K562 (cell line): ENCODE measurements at regions not wholly inside any gene's neighbourhood (a gene's known extent, or its start where the extent isn't known, plus 50 kb on each side); places are given as distances from the start of the nearest gene placed in this dataset.
A peak's percentile ranks its signal among the peaks of the same experiment; 100 is the strongest.

Experiments
- C11orf30 ChIP-seq: fragments of 450-650 bp; IDR thresholded peaks from 2 replicates; pipeline ENCODE4 v1.6.1; 2016; ENCODE audit warnings: low read depth, mild to moderate bottlenecking
- GABPB2 ChIP-seq: fragments of 250-450 bp; sonication (Bioruptor Pico); conservative IDR thresholded peaks from 2 replicates; pipeline ENCODE4 v1.5.1; 2021; ENCODE audit warnings: mild to moderate bottlenecking
- HMG20B ChIP-seq: fragments of 250-450 bp; sonication (Bioruptor Pico); IDR thresholded peaks from 2 replicates; pipeline ENCODE4 v1.5.0; 2021; ENCODE audit warnings: mild to moderate bottlenecking
- KDM5B ChIP-seq: fragments of 200-600 bp; sonication (generic); IDR thresholded peaks from 2 replicates; pipeline ENCODE4 v1.6.1; 2012; ENCODE audit warnings: low read depth, mild to moderate bottlenecking, moderate library complexity, low read length, control low read depth, inconsistent platforms; ENCODE audit not compliant: insufficient replicate concordance
- MCM3 ChIP-seq: fragments of 450-650 bp; IDR thresholded peaks from 2 replicates; pipeline ENCODE4 v1.6.1; 2016
- MCM7 ChIP-seq, 2 experiments: fragments of 450-650 bp; IDR thresholded peaks; 2 replicates each; pipeline ENCODE4 v1.6.1; 2016 to 2018
- MTA1 ChIP-seq: fragments of 450-650 bp; IDR thresholded peaks from 2 replicates; pipeline ENCODE4 v1.6.1; 2017; ENCODE audit warnings: borderline replicate concordance
- NCOA6 ChIP-seq: fragments of 450-650 bp; IDR thresholded peaks from 2 replicates; pipeline ENCODE4 v1.6.1; 2017; ENCODE audit warnings: mild to moderate bottlenecking
- NFE2 ChIP-seq: IDR thresholded peaks from 2 replicates; pipeline ENCODE4 v1.6.1; 2014; ENCODE audit warnings: antibody characterized with exemption, low read depth
- NFIC ChIP-seq: fragments of 450-650 bp; IDR thresholded peaks from 2 replicates; pipeline ENCODE4 v1.6.1; 2017; ENCODE audit warnings: mild to moderate bottlenecking, inconsistent platforms
- STAT5A ChIP-seq: IDR thresholded peaks from 2 replicates; pipeline ENCODE4 v1.6.1; 2012; ENCODE audit warnings: low read length, inconsistent platforms, borderline replicate concordance
- TARDBP ChIP-seq: fragments of 450-650 bp; IDR thresholded peaks from 2 replicates; pipeline ENCODE4 v1.6.1; 2016
- ZBTB5 ChIP-seq: fragments of 450-650 bp; IDR thresholded peaks from 2 replicates; pipeline ENCODE4 v1.6.1; 2017; ENCODE audit warnings: antibody characterized with exemption
- TF ChIP-seq, protein P1 (sequence below), 2 experiments: IDR thresholded peaks in 1 of 2; conservative IDR thresholded peaks in 1 of 2; 2 replicates each; pipeline ENCODE4 v1.6.1; 2016; ENCODE audit warnings: low read depth in 2 of 2, mild to moderate bottlenecking in 1 of 2, missing compliant biosample characterization in 1 of 2, missing genetic modification characterization in 1 of 2, moderate library complexity in 1 of 2
- TF ChIP-seq, protein P2 (sequence below), 2 experiments: fragments of 450-650 bp; IDR thresholded peaks; 2 replicates each; pipeline ENCODE4 v1.6.1; 2018; ENCODE audit warnings: mild to moderate bottlenecking in 2 of 2, low read depth in 1 of 2; ENCODE audit not compliant: partially characterized antibody in 2 of 2
- TF ChIP-seq, protein P3 (sequence below), 2 experiments: fragments of 450-650 bp; IDR thresholded peaks; 2 replicates each; pipeline ENCODE4 v1.6.1; 2016
- TF ChIP-seq, protein P4 (sequence below): sonication (generic); formaldehyde crosslinking; IDR thresholded peaks from 2 replicates; pipeline ENCODE4 v1.8.0; 2022; ENCODE audit warnings: missing genetic modification reagents, mild to moderate bottlenecking, moderate library complexity, borderline replicate concordance

- TF ChIP-seq, protein P1, sequence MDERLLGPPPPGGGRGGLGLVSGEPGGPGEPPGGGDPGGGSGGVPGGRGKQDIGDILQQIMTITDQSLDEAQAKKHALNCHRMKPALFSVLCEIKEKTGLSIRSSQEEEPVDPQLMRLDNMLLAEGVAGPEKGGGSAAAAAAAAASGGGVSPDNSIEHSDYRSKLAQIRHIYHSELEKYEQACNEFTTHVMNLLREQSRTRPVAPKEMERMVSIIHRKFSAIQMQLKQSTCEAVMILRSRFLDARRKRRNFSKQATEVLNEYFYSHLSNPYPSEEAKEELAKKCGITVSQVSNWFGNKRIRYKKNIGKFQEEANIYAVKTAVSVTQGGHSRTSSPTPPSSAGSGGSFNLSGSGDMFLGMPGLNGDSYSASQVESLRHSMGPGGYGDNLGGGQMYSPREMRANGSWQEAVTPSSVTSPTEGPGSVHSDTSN (CRISPR knock-in tag; IDR thresholded peaks at IDR 0.05; ENCODE audit: low read depth) = peak; percentile 6; the same call in 1 of the 2 replicates
- TF ChIP-seq, protein P1 (tag; conservative IDR thresholded peaks at IDR 0.05; ENCODE audit: low read depth) = peak; percentile 93
- TF ChIP-seq, protein P2, sequence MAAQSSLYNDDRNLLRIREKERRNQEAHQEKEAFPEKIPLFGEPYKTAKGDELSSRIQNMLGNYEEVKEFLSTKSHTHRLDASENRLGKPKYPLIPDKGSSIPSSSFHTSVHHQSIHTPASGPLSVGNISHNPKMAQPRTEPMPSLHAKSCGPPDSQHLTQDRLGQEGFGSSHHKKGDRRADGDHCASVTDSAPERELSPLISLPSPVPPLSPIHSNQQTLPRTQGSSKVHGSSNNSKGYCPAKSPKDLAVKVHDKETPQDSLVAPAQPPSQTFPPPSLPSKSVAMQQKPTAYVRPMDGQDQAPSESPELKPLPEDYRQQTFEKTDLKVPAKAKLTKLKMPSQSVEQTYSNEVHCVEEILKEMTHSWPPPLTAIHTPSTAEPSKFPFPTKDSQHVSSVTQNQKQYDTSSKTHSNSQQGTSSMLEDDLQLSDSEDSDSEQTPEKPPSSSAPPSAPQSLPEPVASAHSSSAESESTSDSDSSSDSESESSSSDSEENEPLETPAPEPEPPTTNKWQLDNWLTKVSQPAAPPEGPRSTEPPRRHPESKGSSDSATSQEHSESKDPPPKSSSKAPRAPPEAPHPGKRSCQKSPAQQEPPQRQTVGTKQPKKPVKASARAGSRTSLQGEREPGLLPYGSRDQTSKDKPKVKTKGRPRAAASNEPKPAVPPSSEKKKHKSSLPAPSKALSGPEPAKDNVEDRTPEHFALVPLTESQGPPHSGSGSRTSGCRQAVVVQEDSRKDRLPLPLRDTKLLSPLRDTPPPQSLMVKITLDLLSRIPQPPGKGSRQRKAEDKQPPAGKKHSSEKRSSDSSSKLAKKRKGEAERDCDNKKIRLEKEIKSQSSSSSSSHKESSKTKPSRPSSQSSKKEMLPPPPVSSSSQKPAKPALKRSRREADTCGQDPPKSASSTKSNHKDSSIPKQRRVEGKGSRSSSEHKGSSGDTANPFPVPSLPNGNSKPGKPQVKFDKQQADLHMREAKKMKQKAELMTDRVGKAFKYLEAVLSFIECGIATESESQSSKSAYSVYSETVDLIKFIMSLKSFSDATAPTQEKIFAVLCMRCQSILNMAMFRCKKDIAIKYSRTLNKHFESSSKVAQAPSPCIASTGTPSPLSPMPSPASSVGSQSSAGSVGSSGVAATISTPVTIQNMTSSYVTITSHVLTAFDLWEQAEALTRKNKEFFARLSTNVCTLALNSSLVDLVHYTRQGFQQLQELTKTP (IDR thresholded peaks at IDR 0.05; ENCODE audit: low read depth in 1 of 2, partially characterized antibody in 2 of 2) = peak in 1 of 2 experiments; percentile 28
- TF ChIP-seq NFE2 (peak; percentile 67), HMG20B (CRISPR knock-in tag) (no peak), STAT5A (peak; percentile 39; the same call in 1 of the 2 replicates), GABPB2 (CRISPR knock-in tag) (no peak), NCOA6 (peak; percentile 32; the same call in 1 of the 2 replicates), TARDBP (peak; percentile 20; the same call in 1 of the 2 replicates), ZBTB5 (peak; percentile 77), C11orf30 (peak; percentile 74), KDM5B (no peak), MCM3 (no peak), NFIC (0 out of 2 replicates have a peak, but pooled peaks have one; percentile 26), MTA1 (peak; percentile 65; the same call in 1 of the 2 replicates), MCM7 (IDR thresholded peaks at IDR 0.05) (no peak)
- TF ChIP-seq, protein P3, sequence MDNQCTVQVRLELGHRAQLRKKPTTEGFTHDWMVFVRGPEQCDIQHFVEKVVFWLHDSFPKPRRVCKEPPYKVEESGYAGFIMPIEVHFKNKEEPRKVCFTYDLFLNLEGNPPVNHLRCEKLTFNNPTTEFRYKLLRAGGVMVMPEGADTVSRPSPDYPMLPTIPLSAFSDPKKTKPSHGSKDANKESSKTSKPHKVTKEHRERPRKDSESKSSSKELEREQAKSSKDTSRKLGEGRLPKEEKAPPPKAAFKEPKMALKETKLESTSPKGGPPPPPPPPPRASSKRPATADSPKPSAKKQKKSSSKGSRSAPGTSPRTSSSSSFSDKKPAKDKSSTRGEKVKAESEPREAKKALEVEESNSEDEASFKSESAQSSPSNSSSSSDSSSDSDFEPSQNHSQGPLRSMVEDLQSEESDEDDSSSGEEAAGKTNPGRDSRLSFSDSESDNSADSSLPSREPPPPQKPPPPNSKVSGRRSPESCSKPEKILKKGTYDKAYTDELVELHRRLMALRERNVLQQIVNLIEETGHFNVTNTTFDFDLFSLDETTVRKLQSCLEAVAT (IDR thresholded peaks at IDR 0.05) = peak in 1 of 2 experiments; percentile 83; a peak in 2 of 4 replicates
- TF ChIP-seq, protein P4, sequence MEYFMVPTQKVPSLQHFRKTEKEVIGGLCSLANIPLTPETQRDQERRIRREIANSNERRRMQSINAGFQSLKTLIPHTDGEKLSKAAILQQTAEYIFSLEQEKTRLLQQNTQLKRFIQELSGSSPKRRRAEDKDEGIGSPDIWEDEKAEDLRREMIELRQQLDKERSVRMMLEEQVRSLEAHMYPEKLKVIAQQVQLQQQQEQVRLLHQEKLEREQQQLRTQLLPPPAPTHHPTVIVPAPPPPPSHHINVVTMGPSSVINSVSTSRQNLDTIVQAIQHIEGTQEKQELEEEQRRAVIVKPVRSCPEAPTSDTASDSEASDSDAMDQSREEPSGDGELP (CRISPR knock-in tag) = peak; percentile 93
Measured at GRCh38 chr2:43041661-43042360, 184.6 kb downstream of the ZFP36L2 start (continued).
